ENCODE measurements at regions not wholly inside any gene's neighbourhood (a gene's known extent, or its start where the extent isn't known, plus 50 kb on each side); places are given as distances from the start of the nearest gene placed in this dataset.
A peak's percentile ranks its signal among the peaks of the same experiment; 100 is the strongest.

DNA sequence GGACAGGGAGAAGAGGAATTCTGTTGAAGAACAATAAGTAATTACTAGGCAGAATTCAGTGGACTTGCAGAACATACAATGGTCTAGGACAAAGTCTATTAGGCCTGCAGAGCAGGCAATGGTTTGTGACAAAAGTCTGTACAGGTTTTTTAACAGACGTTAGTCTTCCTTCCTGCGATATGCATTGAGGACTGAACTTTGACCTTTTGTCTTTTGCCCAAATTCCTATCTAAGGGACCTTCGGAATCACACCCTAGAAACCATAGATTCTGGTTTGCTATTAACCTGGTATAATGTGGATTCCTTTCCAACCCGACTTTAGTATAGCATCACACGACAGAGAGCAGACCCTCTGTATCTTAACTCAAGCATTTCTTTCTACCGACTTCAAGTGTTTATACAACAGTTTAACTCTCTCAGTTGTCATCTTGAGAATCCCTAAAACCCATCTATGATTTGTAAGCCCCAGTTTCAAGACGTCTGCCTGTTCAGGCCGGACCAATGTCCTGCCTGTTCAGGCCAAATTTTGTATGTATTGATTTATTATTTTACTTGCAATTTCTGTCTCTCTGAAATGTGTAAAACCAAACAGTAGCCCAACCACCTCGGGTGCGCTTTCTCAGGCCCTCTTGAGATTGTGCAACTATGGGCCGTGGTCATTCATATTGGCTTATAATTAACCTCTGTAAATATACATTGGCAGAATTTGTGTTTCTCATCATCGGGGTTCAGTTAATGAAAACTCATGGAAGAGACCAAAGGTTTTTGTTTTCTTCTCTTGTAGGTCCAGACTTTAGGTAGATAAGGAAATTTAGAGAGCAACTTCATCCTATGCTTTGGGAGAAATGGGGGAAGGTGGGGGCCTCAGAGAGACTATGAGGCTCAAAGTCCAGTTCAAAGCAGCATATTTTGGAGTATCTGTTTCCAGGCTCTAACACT lies 76.9 kb upstream of the TNFSF18 start (continued):
- TF ChIP-seq WIZ (CRISPR knock-in tag; IDR thresholded peaks at IDR 0.05) (peak; percentile 43; the same call in 1 of the 2 replicates), ZMYM4 (CRISPR knock-in tag; IDR thresholded peaks at IDR 0.05) (peak; percentile 61), POGZ (CRISPR knock-in tag; IDR thresholded peaks at IDR 0.05) (peak; percentile 12; the same call in 1 of the 2 replicates), ZNF746 (CRISPR knock-in tag; IDR thresholded peaks at IDR 0.05) (no peak), FOSL2 (CRISPR knock-in tag; IDR thresholded peaks at IDR 0.05) (peak; percentile 51), NONO (IDR thresholded peaks at IDR 0.05) (no peak), NONO (CRISPR knock-in tag; conservative IDR thresholded peaks at IDR 0.05) (no peak; the same call in 1 of the 2 replicates), NCOA5 (CRISPR knock-in tag; IDR thresholded peaks at IDR 0.05) (no peak), MAF1 (CRISPR knock-in tag; IDR thresholded peaks at IDR 0.05; ENCODE audit: borderline replicate concordance) (no peak), DNMT1 (CRISPR knock-in tag; IDR thresholded peaks at IDR 0.05) (no peak), ZNF510 (CRISPR knock-in tag; IDR thresholded peaks at IDR 0.05; ENCODE audit: low read depth) (no peak), MAFK (conservative IDR thresholded peaks at IDR 0.05 in 1 of 2, IDR thresholded peaks at IDR 0.05 in 1 of 2; ENCODE audit: low read length in 2 of 2) (no peak), HDAC2 (CRISPR knock-in tag; IDR thresholded peaks at IDR 0.05) (0 out of 2 replicates have a peak, but pooled peaks have one; percentile 9), EHMT2 (IDR thresholded peaks at IDR 0.05; ENCODE audit: borderline replicate concordance, low read depth, low read length) (peak; percentile 89), REPIN1 (CRISPR knock-in tag; IDR thresholded peaks at IDR 0.05; ENCODE audit: borderline replicate concordance, low read depth) (peak; percentile 18; the same call in 1 of the 2 replicates), SALL1 (CRISPR knock-in tag; IDR thresholded peaks at IDR 0.05) (peak; percentile 55; the same call in 1 of the 2 replicates), ZNF205 (CRISPR knock-in tag; IDR thresholded peaks at IDR 0.05) (no peak), FIP1L1 (IDR thresholded peaks at IDR 0.05; ENCODE audit: borderline replicate concordance, insufficient read depth, low read depth, low read length) (no peak)
- TF ChIP-seq, protein P1, sequence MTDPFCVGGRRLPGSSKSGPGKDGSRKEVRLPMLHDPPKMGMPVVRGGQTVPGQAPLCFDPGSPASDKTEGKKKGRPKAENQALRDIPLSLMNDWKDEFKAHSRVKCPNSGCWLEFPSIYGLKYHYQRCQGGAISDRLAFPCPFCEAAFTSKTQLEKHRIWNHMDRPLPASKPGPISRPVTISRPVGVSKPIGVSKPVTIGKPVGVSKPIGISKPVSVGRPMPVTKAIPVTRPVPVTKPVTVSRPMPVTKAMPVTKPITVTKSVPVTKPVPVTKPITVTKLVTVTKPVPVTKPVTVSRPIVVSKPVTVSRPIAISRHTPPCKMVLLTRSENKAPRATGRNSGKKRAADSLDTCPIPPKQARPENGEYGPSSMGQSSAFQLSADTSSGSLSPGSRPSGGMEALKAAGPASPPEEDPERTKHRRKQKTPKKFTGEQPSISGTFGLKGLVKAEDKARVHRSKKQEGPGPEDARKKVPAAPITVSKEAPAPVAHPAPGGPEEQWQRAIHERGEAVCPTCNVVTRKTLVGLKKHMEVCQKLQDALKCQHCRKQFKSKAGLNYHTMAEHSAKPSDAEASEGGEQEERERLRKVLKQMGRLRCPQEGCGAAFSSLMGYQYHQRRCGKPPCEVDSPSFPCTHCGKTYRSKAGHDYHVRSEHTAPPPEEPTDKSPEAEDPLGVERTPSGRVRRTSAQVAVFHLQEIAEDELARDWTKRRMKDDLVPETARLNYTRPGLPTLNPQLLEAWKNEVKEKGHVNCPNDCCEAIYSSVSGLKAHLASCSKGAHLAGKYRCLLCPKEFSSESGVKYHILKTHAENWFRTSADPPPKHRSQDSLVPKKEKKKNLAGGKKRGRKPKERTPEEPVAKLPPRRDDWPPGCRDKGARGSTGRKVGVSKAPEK (CRISPR knock-in tag; IDR thresholded peaks at IDR 0.05; ENCODE audit: borderline replicate concordance) = no peak
- TF ChIP-seq, protein P2, sequence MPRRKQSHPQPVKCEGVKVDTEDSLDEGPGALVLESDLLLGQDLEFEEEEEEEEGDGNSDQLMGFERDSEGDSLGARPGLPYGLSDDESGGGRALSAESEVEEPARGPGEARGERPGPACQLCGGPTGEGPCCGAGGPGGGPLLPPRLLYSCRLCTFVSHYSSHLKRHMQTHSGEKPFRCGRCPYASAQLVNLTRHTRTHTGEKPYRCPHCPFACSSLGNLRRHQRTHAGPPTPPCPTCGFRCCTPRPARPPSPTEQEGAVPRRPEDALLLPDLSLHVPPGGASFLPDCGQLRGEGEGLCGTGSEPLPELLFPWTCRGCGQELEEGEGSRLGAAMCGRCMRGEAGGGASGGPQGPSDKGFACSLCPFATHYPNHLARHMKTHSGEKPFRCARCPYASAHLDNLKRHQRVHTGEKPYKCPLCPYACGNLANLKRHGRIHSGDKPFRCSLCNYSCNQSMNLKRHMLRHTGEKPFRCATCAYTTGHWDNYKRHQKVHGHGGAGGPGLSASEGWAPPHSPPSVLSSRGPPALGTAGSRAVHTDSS (CRISPR knock-in tag; conservative IDR thresholded peaks at IDR 0.05) = no peak
- TF ChIP-seq, protein P3, sequence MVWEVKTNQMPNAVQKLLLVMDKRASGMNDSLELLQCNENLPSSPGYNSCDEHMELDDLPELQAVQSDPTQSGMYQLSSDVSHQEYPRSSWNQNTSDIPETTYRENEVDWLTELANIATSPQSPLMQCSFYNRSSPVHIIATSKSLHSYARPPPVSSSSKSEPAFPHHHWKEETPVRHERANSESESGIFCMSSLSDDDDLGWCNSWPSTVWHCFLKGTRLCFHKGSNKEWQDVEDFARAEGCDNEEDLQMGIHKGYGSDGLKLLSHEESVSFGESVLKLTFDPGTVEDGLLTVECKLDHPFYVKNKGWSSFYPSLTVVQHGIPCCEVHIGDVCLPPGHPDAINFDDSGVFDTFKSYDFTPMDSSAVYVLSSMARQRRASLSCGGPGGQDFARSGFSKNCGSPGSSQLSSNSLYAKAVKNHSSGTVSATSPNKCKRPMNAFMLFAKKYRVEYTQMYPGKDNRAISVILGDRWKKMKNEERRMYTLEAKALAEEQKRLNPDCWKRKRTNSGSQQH (CRISPR knock-in tag; IDR thresholded peaks at IDR 0.05; ENCODE audit: low read depth) = no peak
- TF ChIP-seq, protein P4, sequence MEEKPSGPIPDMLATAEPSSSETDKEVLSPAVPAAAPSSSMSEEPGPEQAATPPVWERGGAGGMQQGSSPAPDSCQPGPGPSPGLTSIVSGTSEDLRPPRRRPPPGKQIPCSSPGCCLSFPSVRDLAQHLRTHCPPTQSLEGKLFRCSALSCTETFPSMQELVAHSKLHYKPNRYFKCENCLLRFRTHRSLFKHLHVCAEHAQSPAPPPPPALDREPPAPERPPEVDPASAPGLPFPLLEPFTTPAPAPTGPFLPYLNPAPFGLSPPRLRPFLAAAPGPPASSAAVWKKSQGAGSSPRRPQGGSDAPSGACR (CRISPR knock-in tag; IDR thresholded peaks at IDR 0.05) = no peak
